ENCODE measurements at regions not wholly inside any gene's neighbourhood (a gene's known extent, or its start where the extent isn't known, plus 50 kb on each side); places are given as distances from the start of the nearest gene placed in this dataset.

GRCh38 chr14:66377574-66377973, 108.6 kb upstream of the CCDC196 start:
- TF ChIP-seq ZNF8 (CRISPR knock-in tag; IDR thresholded peaks at IDR 0.05) (no peak), TCF4 (CRISPR knock-in tag; IDR thresholded peaks at IDR 0.05; ENCODE audit: borderline replicate concordance) (no peak), ZFP30 (CRISPR knock-in tag; IDR thresholded peaks at IDR 0.05) (no peak), CREB5 (CRISPR knock-in tag; IDR thresholded peaks at IDR 0.05; ENCODE audit: low read depth) (no peak), SNAI2 (CRISPR knock-in tag; IDR thresholded peaks at IDR 0.05) (no peak), BACH2 (CRISPR knock-in tag; IDR thresholded peaks at IDR 0.05; ENCODE audit: borderline replicate concordance) (no peak), PATZ1 (CRISPR knock-in tag; IDR thresholded peaks at IDR 0.05; ENCODE audit: borderline replicate concordance) (no peak)

Data from SK-N-SH treated with all-trans-retinoic acid at 6 μM for 48 hours (cell line).